GM12873 (cell line): ENCODE measurements at regions not wholly inside any gene's neighbourhood (a gene's known extent, or its start where the extent isn't known, plus 50 kb on each side); places are given as distances from the start of the nearest gene placed in this dataset.

Source experiments
- CTCF ChIP-seq: IDR thresholded peaks from 2 replicates; pipeline ENCODE4 v1.5.1; 2012; ENCODE audit warnings: low read depth, mild to moderate bottlenecking, moderate library complexity, low read length, control low read depth; ENCODE audit not compliant: insufficient read depth; ENCODE audit errors: missing control alignments

GRCh38 chr5:67575087-67575486 is 378.5 kb upstream of the CD180 start:
- TF ChIP-seq CTCF = no peak

- no peak for TF ChIP-seq CTCF
Observed at GRCh38 chr5:67561151-67561932, 364.7 kb upstream of the CD180 start.

GRCh38 chr5:67552773-67553172 is 356.2 kb upstream of the CD180 start:
- no peak for TF ChIP-seq CTCF

GRCh38 chr5:67549947-67550346 is 353.3 kb upstream of the CD180 start:
- no peak for TF ChIP-seq CTCF

GRCh38 chr5:67549296-67549618 is 352.7 kb upstream of the CD180 start:
- TF ChIP-seq CTCF = no peak

- TF ChIP-seq CTCF = no peak
Observed at GRCh38 chr5:67548520-67549295, 352.1 kb upstream of the CD180 start.

- TF ChIP-seq CTCF = no peak
Observed at GRCh38 chr5:67547682-67548081, 351.1 kb upstream of the CD180 start.
